Panc1 (cell line): ENCODE measurements at regions not wholly inside any gene's neighbourhood (a gene's known extent, or its start where the extent isn't known, plus 50 kb on each side); places are given as distances from the start of the nearest gene placed in this dataset.
"Not testable (repeated sequence)": the region's sequence is repeated elsewhere in the genome, so short reads cannot be mapped to it uniquely, and the experiment has no call there.

ENCODE experiments used
- ATAC-seq: fragments of 200-7000 bp; cut with Tn5 transposase; 2 replicates; pipeline ENCODE4 v1.9.1; 2020; ENCODE audit warnings: mild to moderate bottlenecking, moderate library complexity
- BruUV-seq: library from RNA; stranded (reverse); fragments of 400-500 nt; replicated peaks from 2 replicates; lab custom pipeline; 2021; lab: Mats Ljungman, UMichigan
- CTCF ChIA-PET: fragments of 300-600 bp; sonication (Branson Sonifier 250); formaldehyde crosslinking; loops from one replicate; lab custom pipeline; 2022; ENCODE audit warnings: antibody characterized with exemption; lab: Charles Lee
- POLR2A ChIA-PET: fragments of 300-600 bp; sonication (Branson Sonifier 250); formaldehyde crosslinking; loops from one replicate; lab custom pipeline; 2022; ENCODE audit warnings: antibody characterized with exemption; lab: Charles Lee
- DNase-seq: peaks from one replicate; pipeline ENCODE4 v3.0.0-alpha.2; 2010; ENCODE audit warnings: low read depth, low spot score
- H3K27ac ChIP-seq: 2 replicates; pipeline ENCODE4 v1.5.1; 2011; ENCODE audit warnings: mild to moderate bottlenecking, low read length, inconsistent platforms
- H3K27me3 ChIP-seq: fragments of 200-500 bp; sonication (Bioruptor generic); 2 replicates; pipeline ENCODE4 v1.6.0; 2014; ENCODE audit warnings: low read length, inconsistent platforms; ENCODE audit not compliant: control insufficient read depth, insufficient read depth
- H3K36me3 ChIP-seq: fragments of 200-500 bp; sonication (Bioruptor generic); 2 replicates; pipeline ENCODE4 v1.5.1; 2014; ENCODE audit warnings: inconsistent platforms, mild to moderate bottlenecking, low read length, moderate library complexity; ENCODE audit not compliant: control insufficient read depth, insufficient read depth
- H3K4me1 ChIP-seq: 2 replicates; pipeline ENCODE4 v1.5.1; 2011; ENCODE audit warnings: inconsistent platforms, mild to moderate bottlenecking, low read length, moderate library complexity; ENCODE audit not compliant: control insufficient read depth, insufficient read depth
- H3K4me3 ChIP-seq, 2 experiments: 2 replicates each; pipeline ENCODE4 v1.5.1; 2011 to 2012; ENCODE audit warnings: low read depth in 2 of 2, low read length in 2 of 2, mild to moderate bottlenecking in 2 of 2, inconsistent platforms in 1 of 2, moderate library complexity in 1 of 2
- H3K9me3 ChIP-seq: fragments of 200-500 bp; sonication (Bioruptor generic); 2 replicates; pipeline ENCODE4 v1.5.1; 2014; ENCODE audit warnings: low read depth, mild to moderate bottlenecking, inconsistent platforms, low read length, moderate library complexity; ENCODE audit not compliant: control insufficient read depth, insufficient read depth
- POLR2AphosphoS5 ChIP-seq: IDR thresholded peaks from 2 replicates; pipeline ENCODE4 v1.6.1; 2012; ENCODE audit warnings: mild to moderate bottlenecking, low read depth, low read length, moderate library complexity
- SIN3A ChIP-seq: IDR thresholded peaks from 2 replicates; pipeline ENCODE4 v1.6.1; 2012; ENCODE audit warnings: low read depth, mild to moderate bottlenecking, low read length, moderate library complexity, borderline replicate concordance; ENCODE audit not compliant: insufficient read depth
- TCF7L2 ChIP-seq: IDR thresholded peaks from 2 replicates; pipeline ENCODE4 v1.6.1; 2011; ENCODE audit warnings: mild to moderate bottlenecking, low read depth, low read length, inconsistent platforms
- in situ Hi-C: cut with HindIII; loops from 2 replicates; pipeline ENCODE4 v1.10.0; 2016; ENCODE audit warnings: low sequenced_read_pairs, low pct_unique_long_range_greater_than_20kb
- intact Hi-C: fragments of 100-400 bp; cut with micrococcal nuclease; formaldehyde crosslinking; loops from one replicate; pipeline ENCODE4 v1.10.0; 2022; ENCODE audit not compliant: unreplicated experiment
- TF ChIP-seq, protein P1 (sequence below), 2 experiments: IDR thresholded peaks; 2 replicates each; pipeline ENCODE4 v1.6.1; 2011 to 2012; ENCODE audit warnings: low read depth in 2 of 2, control low read depth in 1 of 2, low read length in 1 of 2, mild to moderate bottlenecking in 1 of 2, moderate library complexity in 1 of 2; ENCODE audit not compliant: insufficient read depth in 1 of 2

DNA sequence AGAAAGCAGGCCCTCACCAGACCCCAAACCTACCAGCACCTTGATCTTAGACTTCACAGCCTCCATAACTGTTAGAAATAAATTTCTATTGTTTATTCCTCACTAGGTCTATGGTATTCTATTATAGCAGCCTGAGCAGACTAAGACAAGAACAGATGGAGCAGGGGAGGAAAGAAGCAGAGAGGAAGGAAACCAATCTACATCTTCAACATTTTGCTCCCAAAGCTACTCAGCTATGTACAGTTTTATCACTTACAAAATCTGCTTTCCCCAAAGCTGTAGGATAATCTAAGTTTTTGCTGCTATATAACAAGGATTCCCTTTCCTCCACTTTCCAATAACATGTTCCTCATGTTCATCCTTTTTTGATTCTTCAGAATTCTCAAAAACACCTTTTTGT is 274.4 kb upstream of the CHAC2 start:
- ATAC-seq (no peak), DNase-seq (no peak)
- no peak overlapping the region for H3K27ac ChIP-seq
- POLR2A ChIA-PET = no interaction called here
- H3K36me3 ChIP-seq = no peaks in the 10 kb centered on the region
- in situ Hi-C loops = no loop called here
- no peak for TF ChIP-seq SIN3A
- no peak overlapping the region for H3K4me3 ChIP-seq
- CTCF ChIA-PET = no interaction called here
- H3K4me1 ChIP-seq = no peaks in the 10 kb centered on the region
- H3K9me3 ChIP-seq = no peaks in the 10 kb centered on the region
- no TSS peak for BruUV-seq
- intact Hi-C loops = no loop called here
- no peaks in the 10 kb centered on the region for H3K27me3 ChIP-seq

DNA sequence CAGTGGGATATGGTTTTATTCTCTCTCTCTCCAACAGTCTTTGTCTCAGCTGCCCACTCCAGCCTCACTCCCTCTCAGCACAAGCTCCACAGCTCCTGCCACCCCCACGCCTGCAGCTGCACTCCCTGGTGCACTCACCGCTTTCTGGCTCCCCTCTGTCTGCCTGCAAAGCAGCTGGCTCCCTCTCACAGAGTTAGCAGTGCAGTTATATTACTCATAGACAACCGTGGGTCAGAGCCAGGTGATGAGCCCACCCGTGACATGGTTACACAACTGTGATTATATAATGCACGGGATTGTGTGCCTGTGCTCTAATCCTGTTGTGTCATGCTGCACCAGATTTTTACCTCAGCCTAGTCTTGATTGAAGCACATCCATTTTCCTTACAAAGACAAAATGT is 276.9 kb upstream of the CHAC2 start:
- Histone ChIP-seq H3K4me1 (no peaks in the 10 kb centered on the region), H3K9me3 (no peaks in the 10 kb centered on the region), H3K4me3 (no peak overlapping the region), H3K27me3 (no peaks in the 10 kb centered on the region), H3K27ac (no peak overlapping the region), H3K36me3 (no peaks in the 10 kb centered on the region)
- ATAC-seq (no peak), DNase-seq (no peak)
- POLR2A ChIA-PET = no interaction called here
- intact Hi-C loops (no loop called here), in situ Hi-C loops (no loop called here)
- TF ChIP-seq, protein P1, sequence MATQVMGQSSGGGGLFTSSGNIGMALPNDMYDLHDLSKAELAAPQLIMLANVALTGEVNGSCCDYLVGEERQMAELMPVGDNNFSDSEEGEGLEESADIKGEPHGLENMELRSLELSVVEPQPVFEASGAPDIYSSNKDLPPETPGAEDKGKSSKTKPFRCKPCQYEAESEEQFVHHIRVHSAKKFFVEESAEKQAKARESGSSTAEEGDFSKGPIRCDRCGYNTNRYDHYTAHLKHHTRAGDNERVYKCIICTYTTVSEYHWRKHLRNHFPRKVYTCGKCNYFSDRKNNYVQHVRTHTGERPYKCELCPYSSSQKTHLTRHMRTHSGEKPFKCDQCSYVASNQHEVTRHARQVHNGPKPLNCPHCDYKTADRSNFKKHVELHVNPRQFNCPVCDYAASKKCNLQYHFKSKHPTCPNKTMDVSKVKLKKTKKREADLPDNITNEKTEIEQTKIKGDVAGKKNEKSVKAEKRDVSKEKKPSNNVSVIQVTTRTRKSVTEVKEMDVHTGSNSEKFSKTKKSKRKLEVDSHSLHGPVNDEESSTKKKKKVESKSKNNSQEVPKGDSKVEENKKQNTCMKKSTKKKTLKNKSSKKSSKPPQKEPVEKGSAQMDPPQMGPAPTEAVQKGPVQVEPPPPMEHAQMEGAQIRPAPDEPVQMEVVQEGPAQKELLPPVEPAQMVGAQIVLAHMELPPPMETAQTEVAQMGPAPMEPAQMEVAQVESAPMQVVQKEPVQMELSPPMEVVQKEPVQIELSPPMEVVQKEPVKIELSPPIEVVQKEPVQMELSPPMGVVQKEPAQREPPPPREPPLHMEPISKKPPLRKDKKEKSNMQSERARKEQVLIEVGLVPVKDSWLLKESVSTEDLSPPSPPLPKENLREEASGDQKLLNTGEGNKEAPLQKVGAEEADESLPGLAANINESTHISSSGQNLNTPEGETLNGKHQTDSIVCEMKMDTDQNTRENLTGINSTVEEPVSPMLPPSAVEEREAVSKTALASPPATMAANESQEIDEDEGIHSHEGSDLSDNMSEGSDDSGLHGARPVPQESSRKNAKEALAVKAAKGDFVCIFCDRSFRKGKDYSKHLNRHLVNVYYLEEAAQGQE (IDR thresholded peaks at IDR 0.05; ENCODE audit: insufficient read depth in 1 of 2, low read depth in 2 of 2, low read length in 1 of 2) = no peak
- TF ChIP-seq POLR2AphosphoS5 (no peak), TCF7L2 (no peak), SIN3A (no peak)
- BruUV-seq = no TSS peak
- CTCF ChIA-PET = no interaction called here

DNA sequence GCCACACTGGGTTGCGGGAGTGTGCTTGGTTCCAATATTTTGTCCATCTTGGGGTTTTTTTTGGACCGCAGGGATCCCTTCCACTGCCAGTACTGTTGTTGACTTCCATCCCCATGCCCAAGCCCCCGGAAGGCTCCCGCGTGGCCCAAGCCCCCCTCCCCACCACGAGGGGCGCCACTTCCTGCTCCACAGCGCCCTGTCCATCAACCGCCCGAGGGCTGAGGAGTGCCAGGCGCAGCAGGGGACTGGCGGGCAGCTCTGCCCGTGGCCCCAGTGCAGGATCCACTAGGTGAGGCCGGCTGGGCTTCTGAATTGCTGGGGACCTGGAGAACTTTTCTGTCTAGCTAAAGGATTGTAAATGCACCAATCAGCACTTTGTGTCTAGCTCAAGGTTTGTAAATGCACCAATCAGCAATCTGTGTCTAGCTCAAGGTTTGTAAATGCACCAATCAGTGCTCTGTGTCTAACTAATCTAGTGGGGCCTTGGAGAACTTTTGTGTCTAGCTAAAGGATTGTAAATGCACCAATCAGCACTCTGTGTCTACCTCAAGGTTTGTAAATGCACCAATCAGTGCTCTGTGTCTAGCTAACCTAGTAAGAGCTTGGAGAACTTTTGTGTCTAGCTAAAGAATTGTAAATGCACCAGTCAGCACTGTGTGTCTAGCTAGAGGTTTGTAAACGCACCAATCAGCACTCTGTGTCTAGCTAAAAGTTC is 281.3 kb upstream of the CHAC2 start:
- CTCF ChIA-PET, in situ Hi-C loops, H3K4me1 ChIP-seq, H3K27me3 ChIP-seq, ATAC-seq, H3K4me3 ChIP-seq, H3K27ac ChIP-seq, H3K36me3 ChIP-seq, H3K9me3 ChIP-seq, DNase-seq, BruUV-seq, intact Hi-C loops: not testable (repeated sequence)
- POLR2A ChIA-PET = interaction anchor here (0.6 kb wide), 1 partner anchor 284 kb away, joined by 3 read pairs; no protein-coding TSS in a partner anchor
